DOHH2 (cell line): ENCODE measurements at regions not wholly inside any gene's neighbourhood (a gene's known extent, or its start where the extent isn't known, plus 50 kb on each side); places are given as distances from the start of the nearest gene placed in this dataset.

ENCODE experiments used
- H3F3A ChIP-seq: fragments of 200-600 bp; sonication (generic), shearing (Covaris generic); 2 replicates; pipeline ENCODE4 v1.6.0; 2016; ENCODE audit warnings: antibody characterized with exemption, mild to moderate bottlenecking; ENCODE audit not compliant: control insufficient read depth, insufficient read depth
- H3K27ac ChIP-seq: fragments of 200-600 bp; sonication (generic); 2 replicates; pipeline ENCODE4 v1.5.1; 2014; ENCODE audit warnings: low read depth, mild to moderate bottlenecking, low read length, moderate library complexity
- H3K27me3 ChIP-seq: fragments of 200-600 bp; sonication (generic); 2 replicates; pipeline ENCODE4 v1.6.1; 2014; ENCODE audit warnings: mild to moderate bottlenecking, low read length, mixed read lengths; ENCODE audit not compliant: control insufficient read depth
- H3K36me3 ChIP-seq: fragments of 200-600 bp; sonication (generic); 2 replicates; pipeline ENCODE4 v1.6.1; 2014; ENCODE audit warnings: mild to moderate bottlenecking, low read length, moderate library complexity, mixed read lengths; ENCODE audit not compliant: control insufficient read depth
- H3K4me1 ChIP-seq: fragments of 200-600 bp; sonication (generic); 2 replicates; pipeline ENCODE4 v1.6.1; 2014; ENCODE audit warnings: mild to moderate bottlenecking, low read length, mixed read lengths; ENCODE audit not compliant: control insufficient read depth
- H3K4me2 ChIP-seq: fragments of 200-600 bp; sonication (generic); 2 replicates; pipeline ENCODE4 v1.6.0; 2014; ENCODE audit warnings: mild to moderate bottlenecking, low read length, moderate library complexity
- H3K4me3 ChIP-seq: fragments of 200-600 bp; sonication (generic); 2 replicates; pipeline ENCODE4 v1.5.1; 2014; ENCODE audit warnings: mild to moderate bottlenecking, low read length, mixed read lengths
- H3K79me2 ChIP-seq: fragments of 200-600 bp; sonication (generic); 2 replicates; pipeline ENCODE4 v1.6.1; 2014; ENCODE audit warnings: mild to moderate bottlenecking, low read length, mixed read lengths; ENCODE audit not compliant: control insufficient read depth
- H3K9me2 ChIP-seq: fragments of 200-600 bp; sonication (generic); replicated peaks from 2 replicates; pipeline ENCODE4 v1.6.1; 2014; ENCODE audit warnings: mild to moderate bottlenecking, low read length, mixed read lengths; ENCODE audit not compliant: control insufficient read depth
- H3K9me3 ChIP-seq: fragments of 200-600 bp; sonication (generic); 2 replicates; pipeline ENCODE4 v1.6.1; 2014; ENCODE audit warnings: antibody characterized with exemption, low read length, mixed read lengths; ENCODE audit not compliant: control insufficient read depth, insufficient read depth
- H4K20me1 ChIP-seq: fragments of 200-600 bp; sonication (generic); 2 replicates; pipeline ENCODE4 v1.6.0; 2014; ENCODE audit warnings: low read depth, mild to moderate bottlenecking, antibody characterized with exemption, low read length, moderate library complexity; ENCODE audit not compliant: control insufficient read depth, insufficient read depth
- CTCF ChIP-seq: fragments of 200-600 bp; sonication (generic); IDR thresholded peaks from one replicate; pipeline ENCODE4 v1.5.1; 2014; ENCODE audit warnings: antibody characterized with exemption, mild to moderate bottlenecking, low read depth, low read length; ENCODE audit not compliant: poor library complexity, severe bottlenecking
- EZH2phosphoT487 ChIP-seq: fragments of 200-600 bp; sonication (generic); IDR thresholded peaks from 2 replicates; pipeline ENCODE4 v1.6.1; 2017; ENCODE audit warnings: borderline replicate concordance, mild to moderate bottlenecking, antibody characterized with exemption, low read length, moderate library complexity, mixed read lengths

GRCh38 chr5:163889369-163889768 lies 383.9 kb downstream of the MAT2B start:
- TF ChIP-seq EZH2phosphoT487 (no peak), CTCF (no peak)
- Histone ChIP-seq H3K9me2 (no peaks in the 10 kb centered on the region), H3K9me3 (no peaks in the 10 kb centered on the region), H4K20me1 (no peaks in the 10 kb centered on the region), H3F3A (no peaks in the 10 kb centered on the region), H3K4me2 (no peak overlapping the region), H3K79me2 (no peaks in the 10 kb centered on the region), H3K36me3 (no peaks in the 10 kb centered on the region), H3K27ac (no peak overlapping the region), H3K4me1 (no peaks in the 10 kb centered on the region), H3K4me3 (no peak overlapping the region), H3K27me3 (no peaks in the 10 kb centered on the region)

GRCh38 chr5:163890261-163890660 lies 384.8 kb downstream of the MAT2B start:
- Histone ChIP-seq H3F3A (no peaks in the 10 kb centered on the region), H3K36me3 (no peaks in the 10 kb centered on the region), H3K9me2 (no peaks in the 10 kb centered on the region), H3K4me3 (no peak overlapping the region), H3K27me3 (no peaks in the 10 kb centered on the region), H3K4me2 (no peak overlapping the region), H3K79me2 (no peaks in the 10 kb centered on the region), H3K27ac (no peak overlapping the region), H3K9me3 (no peaks in the 10 kb centered on the region), H4K20me1 (no peaks in the 10 kb centered on the region), H3K4me1 (peaks cover 4% of the 10 kb centered on the region)
- TF ChIP-seq EZH2phosphoT487 (no peak), CTCF (no peak)

GRCh38 chr5:163893281-163893680 lies 387.9 kb downstream of the MAT2B start:
- H4K20me1 ChIP-seq: no peaks in the 10 kb centered on the region
- H3K4me1 ChIP-seq: peaks cover 4% of the 10 kb centered on the region
- no peak overlapping the region for H3K4me3 ChIP-seq
- TF ChIP-seq EZH2phosphoT487 (no peak), CTCF (no peak)
- no peaks in the 10 kb centered on the region for H3K9me2 ChIP-seq
- no peak overlapping the region for H3K27ac ChIP-seq
- H3F3A ChIP-seq: no peaks in the 10 kb centered on the region
- H3K9me3 ChIP-seq: no peaks in the 10 kb centered on the region
- no peak overlapping the region for H3K4me2 ChIP-seq
- no peaks in the 10 kb centered on the region for H3K27me3 ChIP-seq
- H3K79me2 ChIP-seq: no peaks in the 10 kb centered on the region
- H3K36me3 ChIP-seq: no peaks in the 10 kb centered on the region

- H3K36me3 ChIP-seq: no peaks in the 10 kb centered on the region
- peaks cover 4% of the 10 kb centered on the region for H3K4me1 ChIP-seq
- TF ChIP-seq CTCF: no peak
- no peak for TF ChIP-seq EZH2phosphoT487
- H3K9me2 ChIP-seq: no peaks in the 10 kb centered on the region
- no peak overlapping the region for H3K4me3 ChIP-seq
- H3K79me2 ChIP-seq: no peaks in the 10 kb centered on the region
- H3K4me2 ChIP-seq: no peak overlapping the region
- H3K27ac ChIP-seq: no peak overlapping the region
- no peaks in the 10 kb centered on the region for H3K27me3 ChIP-seq
- no peaks in the 10 kb centered on the region for H3K9me3 ChIP-seq
- no peaks in the 10 kb centered on the region for H3F3A ChIP-seq
- H4K20me1 ChIP-seq: no peaks in the 10 kb centered on the region
Measured at GRCh38 chr5:163894645-163895044, 389.2 kb downstream of the MAT2B start.
